ENCODE measurements at regions not wholly inside any gene's neighbourhood (a gene's known extent, or its start where the extent isn't known, plus 50 kb on each side); places are given as distances from the start of the nearest gene placed in this dataset.
"Not testable (repeated sequence)": the region's sequence is repeated elsewhere in the genome, so short reads cannot be mapped to it uniquely, and the experiment has no call there.

DNA sequence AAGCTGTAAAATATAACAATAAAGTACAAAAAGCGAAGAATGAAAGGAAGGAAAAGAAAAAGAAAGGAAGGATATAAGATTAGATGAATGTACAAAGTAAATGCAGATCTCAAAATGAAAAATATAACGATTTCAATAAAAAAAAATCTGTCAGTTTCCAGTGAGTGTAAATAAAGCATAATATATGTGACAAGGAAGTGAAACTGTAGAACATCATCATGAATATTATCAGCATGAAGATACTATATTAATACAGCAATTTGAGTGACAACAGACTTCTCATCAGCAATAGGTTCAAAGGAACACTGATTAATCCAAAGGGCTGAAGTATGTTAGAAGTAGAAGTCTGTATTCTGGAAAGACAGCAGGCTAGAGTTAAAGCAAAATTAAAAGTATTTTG is 659.5 kb upstream of the MBL2 start:
- DNase-seq (ENCODE audit: low spot score), result no peak

DNA sequence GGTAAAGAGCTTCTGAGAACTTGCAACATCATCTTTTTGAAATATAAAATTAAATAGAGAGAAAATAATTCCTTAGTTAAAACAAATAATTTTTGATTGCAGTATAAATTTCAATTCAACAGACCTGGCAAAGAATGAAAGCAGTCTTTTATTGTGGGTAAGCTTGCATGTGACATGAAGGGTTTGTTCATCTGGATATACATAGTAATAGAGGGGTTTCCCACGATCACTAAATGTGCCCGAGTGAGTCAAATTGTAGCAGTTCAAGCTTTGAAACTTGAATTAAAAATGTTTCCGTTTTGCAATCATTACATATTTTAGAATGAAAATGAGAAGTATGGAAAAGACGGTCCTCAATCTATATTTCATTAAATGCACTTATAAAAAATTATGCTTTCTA is 658.4 kb upstream of the MBL2 start:
- no peak for DNase-seq (ENCODE audit: low spot score)

DNA sequence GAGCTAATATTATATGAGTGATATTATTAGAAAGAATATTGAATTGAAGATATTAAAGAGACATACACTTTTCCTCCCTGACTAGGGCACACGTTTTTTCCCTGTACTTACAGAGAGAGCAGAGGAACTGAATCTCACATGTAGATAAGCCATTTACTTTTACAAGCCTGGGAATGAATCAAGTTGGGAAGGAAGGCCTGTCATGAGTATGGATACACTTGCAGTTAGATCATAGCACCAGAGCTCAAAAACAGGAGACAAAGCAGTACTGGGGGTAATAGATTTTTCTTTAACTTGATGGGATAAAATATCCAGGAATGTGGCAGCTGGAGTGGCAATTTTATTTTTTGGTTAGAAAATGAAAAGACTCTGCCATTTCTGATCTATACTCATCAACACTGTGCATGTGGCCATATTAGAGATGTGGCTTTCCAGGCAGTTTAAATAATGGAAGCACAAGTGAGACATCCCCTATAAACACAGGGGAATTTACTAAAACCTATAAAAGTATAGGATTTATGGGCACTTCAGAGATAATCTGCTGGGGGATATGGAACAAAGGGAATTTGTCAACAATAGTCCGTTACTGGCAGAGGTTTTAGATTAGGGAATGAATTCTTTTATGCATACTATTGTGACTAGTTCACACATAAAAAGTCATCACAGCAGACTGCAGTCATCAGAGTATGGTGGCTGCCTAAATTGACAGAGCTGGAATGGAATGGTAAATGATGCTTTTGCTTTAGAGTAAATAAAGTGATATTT is 657.7 kb upstream of the MBL2 start:
- DNase-seq (ENCODE audit: low spot score), result no peak

DNA sequence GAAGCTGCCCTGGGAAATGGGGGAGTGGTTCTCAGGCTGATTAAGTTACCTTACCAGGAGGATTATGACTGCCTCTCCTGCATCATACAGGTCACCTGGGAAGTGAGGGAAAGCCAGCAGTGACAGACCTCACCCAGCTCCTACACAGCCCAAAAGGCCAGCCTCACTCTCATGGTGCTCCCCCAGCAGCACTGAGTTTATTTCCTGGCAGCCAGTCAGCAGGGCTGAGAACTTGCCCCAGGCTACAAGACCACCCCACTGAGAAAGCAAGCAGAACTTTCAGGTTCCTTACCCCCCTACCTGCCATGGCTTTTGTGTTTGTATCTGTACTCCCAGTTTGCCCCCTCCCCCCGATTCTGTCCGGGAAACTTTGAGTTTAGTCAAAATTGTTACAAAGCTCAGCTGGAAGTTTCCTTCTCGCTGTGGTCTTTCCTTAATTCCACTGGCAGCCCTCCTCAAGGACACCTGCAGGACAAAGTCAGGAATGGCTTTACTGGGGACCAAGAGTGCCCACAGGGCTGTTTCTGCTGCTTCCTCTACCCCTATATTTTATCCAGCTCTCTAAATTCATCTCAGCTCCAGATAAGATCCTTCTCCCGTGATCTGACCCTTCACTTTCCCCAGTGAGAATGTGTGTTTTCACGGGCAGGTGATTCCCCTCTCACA is 649.8 kb upstream of the MBL2 start:
- no peak for DNase-seq (ENCODE audit: low spot score)

DNA sequence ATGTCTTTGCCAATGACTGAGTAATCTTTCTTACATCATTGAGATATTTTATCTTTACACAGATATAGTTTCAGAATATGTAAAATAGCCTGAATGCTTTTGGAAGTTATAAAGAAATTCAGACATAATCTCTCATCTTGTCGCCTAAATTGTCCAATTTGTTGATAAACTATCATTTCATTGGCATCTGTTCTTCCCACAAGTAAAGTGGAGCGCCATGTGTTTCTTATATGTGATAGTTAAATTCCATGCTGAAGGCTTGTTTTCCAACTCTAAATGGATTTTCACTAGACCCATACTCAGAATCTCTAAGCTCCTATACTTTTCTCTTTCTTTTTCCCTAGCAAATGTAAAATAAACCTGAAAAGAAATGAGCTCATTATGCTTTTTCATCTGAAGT is 640.1 kb upstream of the MBL2 start:
- no peak for DNase-seq (ENCODE audit: low spot score)

DNA sequence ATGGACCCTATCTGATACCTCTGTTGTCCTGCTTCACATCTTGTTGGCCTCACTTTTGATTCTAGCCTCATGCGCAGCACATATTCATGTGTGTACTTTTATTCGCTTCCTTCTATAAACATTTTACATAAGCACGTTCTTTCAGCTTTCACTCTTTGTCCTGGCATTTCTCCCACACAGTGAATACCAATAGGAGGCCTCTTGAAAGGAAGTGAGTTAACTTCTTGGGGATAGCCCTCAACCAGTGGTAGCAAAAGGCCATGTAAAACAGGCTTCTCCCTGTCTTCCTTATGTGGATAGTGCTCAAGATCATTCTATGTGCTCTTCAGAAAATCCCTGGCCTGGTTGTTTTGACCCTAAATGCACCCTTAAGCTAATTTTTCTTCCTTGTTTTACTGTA is 633.9 kb upstream of the MBL2 start:
- no peak for DNase-seq (ENCODE audit: low spot score)

DNA sequence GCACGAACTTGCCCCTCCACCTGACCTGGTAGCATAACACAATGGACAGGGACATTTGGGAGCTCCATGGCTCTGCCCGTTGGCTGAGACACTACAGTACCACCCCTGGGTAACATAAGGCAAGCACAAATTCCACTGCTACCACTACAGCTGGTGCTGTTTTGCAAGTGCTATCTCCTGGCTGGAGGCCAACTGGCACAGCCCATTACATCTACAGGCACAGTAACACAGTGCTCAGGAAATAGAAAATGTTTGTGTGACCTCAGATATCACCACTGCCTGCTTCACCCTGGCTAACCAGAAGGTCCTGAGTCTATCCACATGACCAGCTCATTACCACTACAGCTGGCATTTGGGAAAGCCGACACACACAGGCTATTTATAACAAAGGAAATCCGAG is 631.1 kb upstream of the MBL2 start:
- DNase-seq (ENCODE audit: low spot score), result no peak

DNA sequence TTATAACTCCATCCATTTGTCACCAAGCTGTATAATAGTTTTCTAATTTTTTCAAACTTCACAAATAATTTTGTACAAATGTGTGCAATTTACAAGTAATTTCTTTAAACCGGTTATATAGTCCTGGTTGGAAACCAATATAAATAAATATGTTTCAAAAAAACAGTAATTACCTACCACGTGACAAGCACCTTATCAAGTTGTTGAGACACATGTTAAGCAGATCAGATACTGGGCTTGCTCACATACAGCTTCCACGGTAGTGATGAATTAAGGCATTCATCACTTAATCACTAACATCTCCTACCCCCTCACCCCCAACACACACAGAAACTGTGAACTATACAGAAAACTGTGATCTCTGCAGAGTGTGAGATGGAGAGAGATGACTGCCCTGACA is 630.0 kb upstream of the MBL2 start:
- no peak for DNase-seq (ENCODE audit: low spot score)

DNA sequence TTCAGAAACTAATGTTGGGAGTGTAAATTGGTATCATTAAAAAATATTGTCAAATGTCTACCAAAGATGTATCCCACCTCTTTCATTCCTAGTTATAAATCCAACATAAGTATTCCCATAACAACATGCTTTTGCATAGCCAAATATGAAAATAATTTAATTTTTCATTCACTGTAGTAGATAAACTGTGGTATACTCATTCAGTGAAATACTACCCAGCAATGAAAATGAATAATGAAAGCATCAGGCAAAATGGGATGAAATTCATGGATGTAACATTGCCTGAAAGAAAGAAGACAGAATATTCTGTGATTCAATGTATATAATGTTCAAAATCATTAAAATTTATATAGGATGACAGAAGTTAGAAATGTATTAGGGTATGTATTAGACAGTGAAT is 629.0 kb upstream of the MBL2 start:
- DNase-seq (ENCODE audit: low spot score), result no peak

DNA sequence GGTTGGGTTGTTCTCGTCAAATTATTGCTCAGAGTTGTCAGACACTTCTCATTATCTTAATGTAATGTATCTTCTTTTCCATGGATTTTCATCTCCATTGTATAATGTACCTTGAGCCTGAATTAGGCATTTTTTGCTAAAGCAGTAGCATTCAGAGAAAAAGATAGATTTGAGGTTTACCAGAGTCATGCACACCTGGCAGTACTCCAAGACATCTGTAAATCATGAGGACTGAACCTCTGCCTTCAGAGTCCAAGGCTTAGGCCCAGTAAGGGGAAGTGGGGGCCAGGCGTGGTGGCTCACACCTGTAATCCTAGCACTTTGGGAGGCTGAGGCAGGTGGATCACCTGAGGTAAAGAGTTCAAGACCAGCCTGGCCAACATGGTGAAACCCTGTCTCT is 624.3 kb upstream of the MBL2 start:
- DNase-seq (ENCODE audit: low spot score), result no peak

DNA sequence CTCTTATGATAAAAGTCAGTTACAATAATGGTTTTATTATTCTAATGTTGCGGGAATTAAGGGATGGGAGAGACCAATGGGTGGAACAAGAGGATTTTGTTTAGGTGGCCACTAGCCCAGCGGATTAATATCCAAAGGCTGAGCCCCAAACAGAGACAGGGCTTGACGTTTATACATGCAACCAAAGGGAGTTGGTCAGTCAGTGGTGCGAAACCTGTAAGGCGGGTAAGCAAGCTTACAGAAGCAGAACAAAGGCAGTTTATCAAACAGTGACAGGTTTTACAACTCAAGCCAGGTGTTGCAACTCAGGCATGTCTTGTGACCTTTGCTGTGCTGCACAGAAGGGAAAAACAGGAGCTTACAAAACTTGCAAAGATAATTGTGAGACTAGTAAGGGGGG is 622.9 kb upstream of the MBL2 start:
- no peak for DNase-seq (ENCODE audit: low spot score)

DNA sequence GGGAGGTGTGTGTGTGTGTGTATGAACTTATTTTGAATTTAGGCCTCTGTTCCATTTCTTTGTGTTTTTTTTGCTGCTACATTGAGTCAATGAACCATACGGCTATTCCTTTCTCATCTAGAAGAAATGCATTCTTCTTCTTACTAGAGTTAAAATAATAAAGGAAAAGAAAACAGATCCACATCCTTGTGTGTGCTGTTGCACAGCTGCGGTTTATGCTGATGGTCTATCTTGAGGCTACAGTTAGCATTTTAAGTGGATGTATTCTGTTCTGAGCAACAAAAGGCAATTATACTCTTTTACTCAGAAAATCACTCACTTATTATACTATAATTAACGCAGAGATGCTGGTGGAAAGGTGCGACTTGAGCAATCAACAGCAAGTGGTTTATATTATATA is 615.0 kb upstream of the MBL2 start:
- DNase-seq (ENCODE audit: low spot score), result no peak

DNA sequence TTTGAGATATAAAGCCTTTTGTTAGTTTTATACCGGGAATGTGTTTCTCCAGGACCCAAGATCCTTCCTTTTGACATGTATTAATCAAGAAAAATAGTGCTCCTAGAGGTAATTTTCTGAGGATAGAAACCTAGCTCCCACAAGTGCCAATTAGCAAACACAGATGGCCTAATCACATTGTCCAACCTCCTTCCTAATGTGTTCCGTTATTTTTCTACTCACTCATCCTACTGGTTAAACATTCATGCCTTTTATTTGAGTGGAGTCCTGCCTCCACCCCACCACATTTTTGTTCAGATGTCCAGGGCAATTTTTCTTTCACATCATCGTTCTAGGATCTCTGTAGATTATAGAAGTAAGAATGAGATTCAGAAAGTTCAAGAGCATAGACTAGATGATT is 610.0 kb upstream of the MBL2 start:
- DNase-seq (ENCODE audit: low spot score), result no peak

DNA sequence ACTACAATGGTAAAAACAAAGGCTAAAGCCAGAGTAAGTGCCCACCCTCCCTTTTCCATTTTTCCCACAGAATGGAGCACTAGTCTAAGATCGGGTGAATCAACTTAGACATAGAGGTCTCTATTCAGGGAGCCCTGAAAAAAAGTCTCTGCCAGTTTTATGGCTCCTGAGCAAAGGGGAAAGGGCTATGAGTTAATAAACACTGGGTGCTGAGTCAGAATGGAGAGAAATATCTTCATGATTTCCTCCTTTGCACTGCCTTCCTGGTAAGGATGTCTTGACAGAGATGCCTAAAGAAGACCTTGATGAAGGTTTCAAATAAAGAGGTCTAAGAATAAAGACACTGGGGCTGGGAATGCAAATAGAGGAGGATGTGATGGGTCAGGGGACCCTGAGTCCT is 607.4 kb upstream of the MBL2 start:
- DNase-seq (ENCODE audit: low spot score), result no peak

DNA sequence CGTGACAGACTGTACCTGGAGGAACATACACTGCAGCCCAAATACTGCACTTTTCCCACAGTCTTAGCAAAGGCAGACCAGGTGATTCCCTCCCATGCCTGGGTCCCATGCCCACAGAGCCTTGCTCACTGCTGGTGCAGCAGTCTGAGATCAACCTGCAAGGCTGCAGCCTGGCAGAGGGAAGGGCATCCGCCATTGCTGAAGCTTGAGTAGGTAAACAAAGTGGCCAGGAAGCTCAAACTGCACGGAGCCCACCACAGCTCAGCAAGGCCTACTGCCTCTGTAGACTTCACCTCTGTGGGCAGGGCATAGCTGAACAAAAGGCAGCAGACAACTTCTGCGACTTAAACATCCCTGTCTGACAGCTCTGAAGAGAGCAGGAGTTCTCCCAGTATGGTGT is 597.8 kb upstream of the MBL2 start:
- no peak for DNase-seq (ENCODE audit: low spot score)

DNA sequence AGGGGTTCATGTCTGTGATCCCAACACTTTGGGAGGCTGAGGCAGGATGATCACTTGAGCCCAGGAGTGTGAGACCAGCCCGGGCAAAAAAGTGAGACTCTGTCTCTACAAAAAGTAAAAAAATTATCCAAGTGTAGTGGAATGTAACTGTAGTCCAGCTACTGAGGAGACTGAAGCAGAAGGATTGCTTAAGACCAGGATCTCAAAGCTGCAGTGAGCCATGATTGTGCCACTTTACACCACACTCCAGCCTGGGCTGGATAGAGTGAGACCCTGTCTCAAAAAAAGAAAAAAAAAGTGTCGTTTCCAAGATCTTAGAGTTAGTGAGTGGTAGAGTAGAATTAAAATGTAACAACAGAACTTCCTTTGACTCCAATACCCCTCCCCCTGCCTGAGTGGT is 589.4 kb upstream of the MBL2 start:
- DNase-seq (ENCODE audit: low spot score), result no peak

DNA sequence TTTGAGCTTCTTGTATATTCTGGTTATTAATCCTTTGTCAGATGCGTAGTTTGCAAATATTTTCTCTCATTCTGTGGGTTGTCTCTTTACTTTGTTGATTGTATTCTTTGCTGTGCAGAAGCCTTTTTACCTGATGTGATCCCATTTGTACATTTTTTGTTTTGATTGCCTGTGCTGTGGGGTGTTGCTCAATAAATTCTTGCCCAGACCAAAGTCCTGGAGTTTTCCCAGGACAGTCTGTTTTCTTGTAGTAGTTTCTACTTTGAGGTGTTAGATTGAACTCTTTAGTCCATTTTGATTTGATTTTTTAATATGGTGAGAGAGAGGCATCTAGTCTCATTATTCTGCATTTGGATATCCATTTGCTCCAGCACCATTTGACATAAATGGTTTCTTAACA is 588.7 kb upstream of the MBL2 start:
- no peak for DNase-seq (ENCODE audit: low spot score)

DNA sequence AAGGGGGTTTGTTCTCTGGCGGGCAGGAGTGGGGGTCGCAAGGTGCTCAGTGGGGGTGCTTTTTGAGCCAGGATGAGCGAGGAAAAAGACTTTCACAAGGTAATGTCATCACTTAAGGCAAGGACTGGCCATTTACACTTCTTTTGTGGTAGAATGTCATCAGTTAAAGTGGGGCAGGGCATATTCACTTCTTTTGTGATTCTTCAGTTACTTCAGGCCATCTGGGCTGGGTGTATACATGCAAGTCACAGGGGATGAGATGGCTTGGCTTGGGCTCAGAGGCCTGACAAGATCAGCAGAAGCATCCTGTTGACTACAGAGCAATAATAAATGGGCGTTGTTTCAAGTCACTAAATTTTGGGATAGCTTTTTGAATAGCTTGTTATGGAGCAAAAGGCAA is 586.4 kb upstream of the MBL2 start:
- DNase-seq (ENCODE audit: low spot score), result not testable (repeated sequence)

DNA sequence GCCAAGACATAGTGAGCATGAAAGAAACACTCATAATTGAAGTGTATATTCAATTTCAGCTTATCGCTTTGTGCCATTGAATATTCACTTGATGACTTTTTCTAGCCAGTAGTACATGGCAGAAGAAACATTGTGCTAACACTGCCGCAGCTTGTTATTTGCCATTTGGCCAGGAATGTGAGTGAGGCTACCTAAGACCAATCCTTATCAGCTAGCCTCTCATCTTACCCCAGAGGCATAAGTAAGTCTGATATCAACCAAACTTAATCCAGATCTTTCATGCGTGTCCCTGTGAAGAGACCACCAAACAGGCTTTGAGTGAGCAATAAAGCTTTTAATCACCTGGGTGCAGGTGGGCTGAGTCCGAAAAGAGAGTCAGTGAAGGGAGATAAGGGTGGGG is 586.0 kb upstream of the MBL2 start:
- no peak for DNase-seq (ENCODE audit: low spot score)

DNA sequence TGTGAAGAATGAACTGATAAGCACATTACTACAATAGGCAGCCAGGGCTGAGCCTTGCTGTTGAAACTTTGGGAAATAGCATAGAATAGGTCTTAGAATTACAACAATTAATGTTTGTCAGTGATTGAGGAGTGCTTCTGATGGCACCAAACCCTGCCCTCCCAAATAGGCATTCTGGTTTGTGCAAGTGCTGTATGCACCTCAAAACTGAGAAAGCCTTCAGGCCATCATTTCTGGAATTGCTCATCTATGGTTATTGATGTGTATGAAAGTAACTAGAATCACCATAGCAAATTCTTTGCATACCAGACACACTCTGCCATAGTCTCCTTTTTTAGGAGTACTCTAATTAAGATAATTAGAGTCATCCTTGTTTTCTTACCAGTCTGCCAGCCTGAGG is 585.0 kb upstream of the MBL2 start:
- no peak for DNase-seq (ENCODE audit: low spot score)

DNA sequence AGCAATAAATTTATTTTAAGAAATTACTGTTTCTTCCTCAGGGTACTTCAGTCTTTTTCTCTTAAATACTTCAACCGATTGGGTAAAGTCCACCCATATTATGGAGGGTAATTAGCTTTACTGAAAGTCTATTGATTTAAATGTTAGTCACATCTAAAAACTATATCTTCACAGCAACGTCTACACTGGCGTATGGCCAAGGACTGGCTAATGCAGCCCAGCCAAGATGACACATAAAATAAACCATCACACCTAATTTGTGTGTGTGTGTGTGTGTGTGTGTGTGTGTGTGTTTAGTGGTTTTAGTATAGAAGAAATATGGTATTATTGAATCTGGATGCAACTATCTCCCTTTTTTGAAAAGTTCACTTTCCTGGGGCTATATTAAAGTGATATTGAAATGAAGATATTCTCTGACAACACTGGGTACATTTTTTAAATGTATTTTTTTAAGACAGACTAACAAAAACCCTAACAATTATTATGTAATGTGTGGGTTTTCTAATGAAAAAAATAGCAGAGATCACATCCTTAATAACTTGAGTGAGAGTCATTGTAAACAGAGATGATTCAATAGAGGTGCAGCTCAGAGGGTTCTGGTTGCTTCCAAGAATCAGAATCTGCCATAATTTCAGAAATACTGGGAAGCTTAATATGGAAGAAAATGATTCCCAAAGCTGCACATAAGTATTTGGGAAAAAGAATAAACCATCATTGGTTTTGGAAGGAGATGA is 584.2 kb upstream of the MBL2 start:
- DNase-seq (ENCODE audit: low spot score), result no peak

DNA sequence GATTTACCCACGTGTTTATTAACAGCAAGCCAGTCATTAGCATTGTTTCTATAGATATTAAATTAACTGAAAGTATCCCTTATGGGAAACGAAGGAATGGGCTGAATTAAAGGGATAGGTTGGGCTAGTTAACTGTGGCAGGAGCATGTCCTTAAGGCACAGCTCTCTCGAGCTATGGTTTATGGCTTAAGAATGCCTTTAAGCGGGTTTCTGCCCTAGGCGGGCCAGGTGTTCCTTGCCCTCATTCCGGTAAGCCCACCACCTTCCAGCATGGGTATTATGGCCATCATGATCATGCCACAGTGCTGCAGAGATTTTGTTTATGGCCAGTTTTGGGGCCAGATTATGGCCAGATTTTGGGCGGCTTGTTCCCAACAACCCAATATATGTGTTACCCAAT is 569.9 kb upstream of the MBL2 start:
- DNase-seq (ENCODE audit: low spot score), result not testable (repeated sequence)

DNA sequence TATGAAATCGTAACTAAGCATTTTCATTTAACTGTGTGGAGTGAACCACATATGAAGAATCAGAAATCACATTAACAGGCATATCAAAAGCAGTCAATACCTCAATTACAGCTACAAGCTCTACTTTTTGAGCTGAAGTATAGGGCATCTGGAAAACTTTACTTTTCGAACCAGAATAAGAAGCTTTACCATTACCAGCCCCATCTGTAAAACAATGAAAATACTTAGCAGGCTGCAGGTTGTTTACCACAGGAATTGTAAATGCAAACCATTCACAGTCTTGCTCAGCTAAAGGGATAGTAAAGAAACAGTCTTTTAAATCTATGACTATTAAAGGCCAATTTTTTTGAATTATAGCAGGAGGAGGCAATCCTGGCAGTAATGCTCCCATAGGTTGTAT is 565.6 kb upstream of the MBL2 start:
- DNase-seq (ENCODE audit: low spot score), result not testable (repeated sequence)
